ENCODE measurements at regions not wholly inside any gene's neighbourhood (a gene's known extent, or its start where the extent isn't known, plus 50 kb on each side); places are given as distances from the start of the nearest gene placed in this dataset.

DNA sequence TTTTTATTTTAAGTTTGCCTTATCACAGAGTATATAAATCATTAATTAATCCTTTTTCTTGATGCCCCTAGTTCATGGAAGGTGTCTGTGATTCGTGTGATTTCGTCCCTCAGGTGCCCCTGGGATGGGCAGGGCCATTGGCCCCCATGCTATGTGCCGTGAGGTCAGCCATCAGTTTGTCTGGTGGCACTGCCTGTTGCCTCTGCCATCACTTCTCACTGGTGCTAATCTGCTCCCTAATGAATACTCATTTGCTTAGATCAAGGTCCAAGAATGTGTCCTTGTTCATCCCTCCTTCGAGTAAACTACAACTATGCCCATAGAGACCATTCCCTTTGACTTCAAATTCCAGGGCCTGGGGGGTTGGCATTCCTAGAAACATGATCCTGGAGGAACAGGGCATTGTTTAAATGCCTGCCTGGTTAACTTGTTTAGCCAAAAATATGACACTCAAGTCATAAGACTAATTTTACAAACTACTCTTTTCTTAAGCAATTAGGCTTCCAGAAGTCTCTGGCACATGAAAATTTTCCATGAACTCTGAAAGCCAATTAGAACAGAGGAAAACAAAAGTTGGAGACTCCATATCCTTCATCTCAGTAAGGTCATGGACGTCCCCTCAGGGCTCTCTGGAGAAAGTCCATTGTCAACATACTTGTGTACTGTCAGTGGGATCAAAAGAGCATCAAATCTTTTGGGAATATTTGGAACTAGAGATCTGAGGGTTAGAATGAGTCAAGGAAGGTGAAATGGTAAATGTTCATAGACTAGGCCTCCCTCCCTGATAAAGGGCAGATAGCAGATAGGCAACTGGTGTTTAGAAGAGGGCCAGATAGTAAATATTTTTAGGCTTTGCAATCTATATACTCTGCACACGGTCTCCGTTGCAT, 90.9 kb upstream of the PLXNC1 start:
- Histone ChIP-seq H3K9me3 (ENCODE audit: control insufficient read depth, insufficient read depth, low read length) (no peaks in the 10 kb centered on the region), H3K27me3 (ENCODE audit: control insufficient read depth, insufficient read depth, low read length) (no peaks in the 10 kb centered on the region), H3K4me3 (ENCODE audit: low read depth, low read length) (no peak overlapping the region), H3K27ac (ENCODE audit: low read depth, low read length) (no peak overlapping the region)
- no peak for DNase-seq (ENCODE audit: low read depth, low spot score)
- TF ChIP-seq, protein P1, sequence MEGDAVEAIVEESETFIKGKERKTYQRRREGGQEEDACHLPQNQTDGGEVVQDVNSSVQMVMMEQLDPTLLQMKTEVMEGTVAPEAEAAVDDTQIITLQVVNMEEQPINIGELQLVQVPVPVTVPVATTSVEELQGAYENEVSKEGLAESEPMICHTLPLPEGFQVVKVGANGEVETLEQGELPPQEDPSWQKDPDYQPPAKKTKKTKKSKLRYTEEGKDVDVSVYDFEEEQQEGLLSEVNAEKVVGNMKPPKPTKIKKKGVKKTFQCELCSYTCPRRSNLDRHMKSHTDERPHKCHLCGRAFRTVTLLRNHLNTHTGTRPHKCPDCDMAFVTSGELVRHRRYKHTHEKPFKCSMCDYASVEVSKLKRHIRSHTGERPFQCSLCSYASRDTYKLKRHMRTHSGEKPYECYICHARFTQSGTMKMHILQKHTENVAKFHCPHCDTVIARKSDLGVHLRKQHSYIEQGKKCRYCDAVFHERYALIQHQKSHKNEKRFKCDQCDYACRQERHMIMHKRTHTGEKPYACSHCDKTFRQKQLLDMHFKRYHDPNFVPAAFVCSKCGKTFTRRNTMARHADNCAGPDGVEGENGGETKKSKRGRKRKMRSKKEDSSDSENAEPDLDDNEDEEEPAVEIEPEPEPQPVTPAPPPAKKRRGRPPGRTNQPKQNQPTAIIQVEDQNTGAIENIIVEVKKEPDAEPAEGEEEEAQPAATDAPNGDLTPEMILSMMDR (IDR thresholded peaks at IDR 0.05; ENCODE audit: low read depth, low read length) = no peak
- ChIA-PET CTCF (interaction anchor here (1.0 to 3.7 kb wide), 2 partner anchors 14 to 18 kb away, joined by 4 to 30 read pairs; no protein-coding TSS in a partner anchor), POLR2A (no interaction called here)

DNA sequence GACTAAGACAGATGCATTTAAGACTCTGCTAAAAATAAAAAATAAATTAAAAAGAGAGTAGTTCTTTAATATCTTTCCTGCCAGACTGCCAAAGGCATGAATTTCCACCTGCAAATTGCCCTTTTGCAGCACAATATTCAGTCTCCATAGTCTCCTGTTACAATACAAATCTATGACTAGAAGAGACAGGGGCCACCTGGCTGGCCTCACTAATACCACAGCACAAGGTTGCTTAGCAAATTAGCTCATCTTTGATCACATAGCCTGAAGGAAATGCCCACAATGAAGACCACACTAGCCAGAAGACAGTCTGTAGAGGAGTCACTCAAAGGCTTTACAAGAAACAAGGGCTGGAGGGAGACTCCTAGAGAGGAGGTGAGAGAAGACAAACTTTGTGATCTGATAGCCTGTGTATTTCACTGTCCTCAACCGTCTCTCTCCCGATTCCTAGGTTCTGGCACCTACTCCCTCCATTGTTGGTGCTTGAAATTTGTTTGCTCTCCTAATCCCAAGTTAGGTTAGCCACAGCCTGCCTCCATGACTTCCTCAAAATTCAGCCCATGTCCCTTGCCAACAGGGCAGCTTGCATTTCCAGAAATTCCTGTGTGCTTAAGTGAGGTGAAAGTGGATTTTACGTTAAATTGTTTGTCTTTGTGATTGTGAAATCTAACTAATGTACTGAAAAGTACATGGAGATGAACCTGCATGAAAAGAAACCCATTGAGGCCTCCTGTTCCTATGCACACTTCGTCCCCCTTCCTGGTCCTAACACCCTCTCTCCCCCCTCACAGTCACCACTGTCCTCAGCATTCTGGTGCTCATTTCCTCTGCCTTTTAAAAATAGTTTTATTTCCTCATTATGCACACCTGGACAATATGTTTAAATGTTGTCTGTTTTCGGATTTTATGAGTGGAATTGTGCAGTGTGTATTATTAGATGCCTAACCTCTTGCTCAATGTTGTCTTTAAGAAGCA, 88.7 kb upstream of the PLXNC1 start:
- H3K4me3 ChIP-seq (ENCODE audit: low read depth, low read length) = no peak overlapping the region
- CTCF ChIA-PET = interaction anchor here (3.7 kb wide), 1 partner anchor 15 kb away, joined by 30 read pairs; no protein-coding TSS in a partner anchor
- no peak overlapping the region for H3K27ac ChIP-seq (ENCODE audit: low read depth, low read length)
- no peaks in the 10 kb centered on the region for H3K27me3 ChIP-seq (ENCODE audit: control insufficient read depth, insufficient read depth, low read length)
- no peak for DNase-seq (ENCODE audit: low read depth, low spot score)
- POLR2A ChIA-PET = no interaction called here
- no peaks in the 10 kb centered on the region for H3K9me3 ChIP-seq (ENCODE audit: control insufficient read depth, insufficient read depth, low read length)
- TF ChIP-seq, protein P1 (IDR thresholded peaks at IDR 0.05; ENCODE audit: low read depth, low read length) = no peak

DNA sequence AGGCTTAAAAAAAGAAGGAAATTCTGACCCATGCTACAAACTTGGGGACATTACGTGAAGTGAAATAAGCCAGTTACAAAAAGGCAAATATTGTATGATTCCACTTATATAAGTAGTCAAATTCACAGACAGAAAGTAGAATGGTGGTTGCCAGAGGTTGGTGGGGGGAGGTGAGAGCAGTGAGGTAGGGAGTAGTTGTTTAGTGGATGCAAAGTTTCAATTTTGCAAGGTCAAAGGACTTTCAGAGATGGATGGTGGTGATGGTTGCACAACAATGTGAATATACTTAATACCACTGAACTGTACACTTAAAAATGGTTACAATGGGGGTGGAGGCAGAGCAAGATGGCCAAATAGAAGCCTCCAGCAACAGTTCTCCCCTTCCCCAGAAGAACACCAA, 86.2 kb upstream of the PLXNC1 start:
- H3K27ac ChIP-seq (ENCODE audit: low read depth, low read length) = no peak overlapping the region
- no peak overlapping the region for H3K4me3 ChIP-seq (ENCODE audit: low read depth, low read length)
- H3K27me3 ChIP-seq (ENCODE audit: control insufficient read depth, insufficient read depth, low read length) = no peaks in the 10 kb centered on the region
- ChIA-PET CTCF (interaction anchor here (0.9 kb wide), 1 partner anchor 13 kb away, joined by 3 read pairs; no protein-coding TSS in a partner anchor), POLR2A (no interaction called here)
- TF ChIP-seq, protein P1 (IDR thresholded peaks at IDR 0.05; ENCODE audit: low read depth, low read length) = no peak
- no peak for DNase-seq (ENCODE audit: low read depth, low spot score)
- H3K9me3 ChIP-seq (ENCODE audit: control insufficient read depth, insufficient read depth, low read length) = no peaks in the 10 kb centered on the region

DNA sequence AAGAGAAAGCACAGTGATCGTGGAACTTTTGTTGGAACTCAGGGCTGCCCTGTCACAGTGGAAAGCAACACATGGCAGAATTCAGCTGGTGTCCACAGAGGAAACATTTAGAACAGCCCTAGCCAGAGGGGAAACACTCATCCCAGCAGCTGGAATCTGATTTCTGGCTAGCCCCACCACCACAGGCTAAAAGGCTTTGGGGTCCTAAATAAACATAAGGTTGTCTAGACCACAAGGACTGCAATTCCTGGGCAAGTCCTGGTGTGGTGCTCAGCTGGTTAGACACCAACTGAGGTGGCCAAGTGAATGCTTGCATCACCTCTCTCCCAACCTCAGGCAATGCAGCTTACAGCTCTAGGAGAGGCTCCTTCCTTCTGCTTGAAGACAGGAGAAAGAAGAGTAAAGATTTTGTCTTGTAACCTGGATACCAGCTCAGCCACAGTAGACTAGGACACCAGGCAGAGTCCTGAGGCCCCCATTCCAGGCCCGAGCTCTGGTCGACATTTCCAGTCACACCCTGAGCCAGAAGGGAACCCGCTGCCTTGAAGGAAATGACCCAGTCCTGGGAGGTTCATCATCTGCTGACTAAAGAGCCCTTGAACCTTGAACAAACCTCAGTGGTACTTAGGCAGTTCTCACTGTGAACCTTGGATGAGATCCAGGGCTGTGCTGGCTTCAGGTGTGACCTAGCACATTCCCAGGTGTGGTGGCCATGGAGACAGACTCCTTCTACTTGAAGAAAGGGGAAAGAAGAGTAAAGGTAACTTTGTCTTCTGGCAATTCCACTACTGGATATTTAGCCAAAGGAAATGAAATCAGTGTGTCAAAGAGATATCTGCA, 85.4 kb upstream of the PLXNC1 start:
- DNase-seq (ENCODE audit: low read depth, low spot score) = no peak
- Histone ChIP-seq H3K27ac (ENCODE audit: low read depth, low read length) (no peak overlapping the region), H3K4me3 (ENCODE audit: low read depth, low read length) (no peak overlapping the region), H3K9me3 (ENCODE audit: control insufficient read depth, insufficient read depth, low read length) (no peaks in the 10 kb centered on the region), H3K27me3 (ENCODE audit: control insufficient read depth, insufficient read depth, low read length) (no peaks in the 10 kb centered on the region)
- TF ChIP-seq, protein P1 (IDR thresholded peaks at IDR 0.05; ENCODE audit: low read depth, low read length) = no peak
- POLR2A ChIA-PET = no interaction called here
- CTCF ChIA-PET = no interaction called here

All from AG04450 (cell line).